HEK293T (cell line): ENCODE measurements at regions not wholly inside any gene's neighbourhood (a gene's known extent, or its start where the extent isn't known, plus 50 kb on each side); places are given as distances from the start of the nearest gene placed in this dataset.

Experiments
- ARNT ChIP-seq: fragments of 450-650 bp; IDR thresholded peaks from 2 replicates; pipeline ENCODE4 v1.6.1; 2017; ENCODE audit warnings: mild to moderate bottlenecking
- BHLHE40 ChIP-seq: fragments of 450-650 bp; IDR thresholded peaks from 2 replicates; pipeline ENCODE4 v1.6.1; 2016; ENCODE audit warnings: mild to moderate bottlenecking, moderate library complexity, borderline replicate concordance
- CTBP1 ChIP-seq: fragments of 450-650 bp; IDR thresholded peaks from 2 replicates; pipeline ENCODE4 v1.6.1; 2016; ENCODE audit warnings: borderline replicate concordance
- FOXA1 ChIP-seq: fragments of 450-650 bp; IDR thresholded peaks from 2 replicates; pipeline ENCODE4 v1.6.1; 2016; ENCODE audit warnings: mild to moderate bottlenecking
- FOXK2 ChIP-seq: fragments of 450-650 bp; IDR thresholded peaks from 2 replicates; pipeline ENCODE4 v1.6.1; 2016; ENCODE audit warnings: mild to moderate bottlenecking
- FOXM1 ChIP-seq: fragments of 450-650 bp; IDR thresholded peaks from 2 replicates; pipeline ENCODE4 v1.6.1; 2017; ENCODE audit warnings: mild to moderate bottlenecking, borderline replicate concordance
- NFRKB ChIP-seq: fragments of 450-650 bp; IDR thresholded peaks from 2 replicates; pipeline ENCODE4 v1.6.1; 2016; ENCODE audit warnings: mild to moderate bottlenecking, moderate library complexity
- PKNOX1 ChIP-seq: fragments of 450-650 bp; IDR thresholded peaks from 2 replicates; pipeline ENCODE4 v1.6.1; 2016
- SP1 ChIP-seq: fragments of 450-650 bp; IDR thresholded peaks from 2 replicates; pipeline ENCODE4 v1.6.1; 2017
- TARDBP ChIP-seq: fragments of 450-650 bp; IDR thresholded peaks from 2 replicates; pipeline ENCODE4 v1.6.1; 2016
- ZNF384 ChIP-seq: fragments of 450-650 bp; IDR thresholded peaks from 2 replicates; pipeline ENCODE4 v1.6.1; 2016

DNA sequence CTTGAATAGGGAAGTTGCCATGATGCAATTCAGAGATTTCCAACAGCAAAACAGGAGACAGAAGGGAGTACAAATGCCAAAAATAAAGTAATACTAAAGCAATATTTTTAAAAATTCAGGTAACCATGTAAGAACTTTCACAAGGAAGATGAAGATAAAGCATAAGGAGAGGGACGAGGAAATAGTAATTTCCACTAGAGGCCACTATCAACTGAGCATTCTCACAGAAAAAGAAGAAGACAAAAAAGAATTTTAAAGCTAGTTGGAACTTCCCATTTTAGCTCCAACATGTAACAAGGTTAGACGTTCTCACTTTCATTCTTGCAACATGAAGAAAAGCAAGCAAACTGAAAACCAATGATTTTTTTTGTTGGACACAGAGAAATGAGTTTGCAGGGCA, 779.9 kb upstream of the CDH6 start:
- TF ChIP-seq BHLHE40 = no peak
- TF ChIP-seq FOXM1 = no peak
- TF ChIP-seq FOXA1 = no peak
- TF ChIP-seq ARNT = no peak
- no peak for TF ChIP-seq FOXK2
- no peak for TF ChIP-seq NFRKB
- no peak for TF ChIP-seq ZNF384
- no peak for TF ChIP-seq TARDBP
- no peak for TF ChIP-seq SP1
- TF ChIP-seq PKNOX1 = no peak
- no peak for TF ChIP-seq CTBP1
